ENCODE measurements at regions not wholly inside any gene's neighbourhood (a gene's known extent, or its start where the extent isn't known, plus 50 kb on each side); places are given as distances from the start of the nearest gene placed in this dataset.

GRCh38 chr5:87777877-87778276 lies 365.1 kb upstream of the CCNH start:
- TF ChIP-seq CTCF (conservative IDR thresholded peaks at IDR 0.05; ENCODE audit: low read length) (no peak), EZH2phosphoT487 (IDR thresholded peaks at IDR 0.05; ENCODE audit: borderline replicate concordance, low read depth, low read length) (no peak)

Data from OCI-LY7 (cell line).